ENCODE measurements at regions not wholly inside any gene's neighbourhood (a gene's known extent, or its start where the extent isn't known, plus 50 kb on each side); places are given as distances from the start of the nearest gene placed in this dataset.

DNA sequence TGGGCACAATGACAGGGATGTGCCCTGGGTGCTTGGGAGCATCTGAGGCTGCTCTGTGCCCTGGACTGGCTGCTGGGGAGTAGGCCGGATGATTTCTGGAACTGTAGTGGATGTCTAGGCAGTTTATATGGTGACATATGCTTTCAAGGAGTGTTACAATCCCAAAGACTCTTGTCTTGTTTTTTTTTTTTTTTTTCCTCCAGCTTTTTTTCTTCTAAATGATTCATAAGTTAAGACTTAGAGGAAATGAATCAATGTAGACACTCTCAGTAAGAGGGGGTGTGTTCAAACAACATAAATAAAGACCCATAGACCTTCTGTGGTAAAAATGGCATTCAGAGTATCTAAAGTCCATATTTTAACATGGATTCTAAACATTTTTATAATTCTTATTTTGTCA lies 706.1 kb upstream of the GOLIM4 start:
- H3K79me2 ChIP-seq (replicated peaks; ENCODE audit: insufficient read depth, low read length): no peaks in the 10 kb centered on the region
- H4K20me1 ChIP-seq (ENCODE audit: insufficient read depth): no peaks in the 10 kb centered on the region
- H3K4me2 ChIP-seq (ENCODE audit: low read length): no peak overlapping the region
- no peaks in the 10 kb centered on the region for H3K9me3 ChIP-seq (ENCODE audit: low read length)
- H3K4me3 ChIP-seq (ENCODE audit: low read length): no peak overlapping the region
- no peaks in the 10 kb centered on the region for H3K36me3 ChIP-seq (ENCODE audit: insufficient read depth, low read length)
- no peaks in the 10 kb centered on the region for H3K9me2 ChIP-seq (ENCODE audit: insufficient read depth, low read length)
- H3K9ac ChIP-seq (ENCODE audit: low read length): no peak overlapping the region
- no peaks in the 10 kb centered on the region for H3K27me3 ChIP-seq (ENCODE audit: insufficient read depth, low read depth, low read length)
- TF ChIP-seq CTCF (IDR thresholded peaks at IDR 0.05; ENCODE audit: poor library complexity, severe bottlenecking): no peak
- TF ChIP-seq SMC3 (conservative IDR thresholded peaks at IDR 0.05; ENCODE audit: poor library complexity): no peak
- TF ChIP-seq EZH2 (IDR thresholded peaks at IDR 0.05; ENCODE audit: borderline replicate concordance, insufficient read depth, low read length, poor library complexity, severe bottlenecking): no peak
- no peak for TF ChIP-seq EP300 (conservative IDR thresholded peaks at IDR 0.05; ENCODE audit: poor library complexity, severe bottlenecking)
- no peak for TF ChIP-seq TAF1 (IDR thresholded peaks at IDR 0.05; ENCODE audit: low read depth)
- no peak for TF ChIP-seq POLR2AphosphoS5 (IDR thresholded peaks at IDR 0.05)
- no peak for TF ChIP-seq MXI1 (conservative IDR thresholded peaks at IDR 0.05; ENCODE audit: poor library complexity, severe bottlenecking)
- no peak overlapping the region for H2AFZ ChIP-seq (ENCODE audit: low read depth, low read length)
- no peak overlapping the region for H3K27ac ChIP-seq (ENCODE audit: low read length)
- H3F3A ChIP-seq (ENCODE audit: insufficient read depth, low read length, poor library complexity, severe bottlenecking): no peaks in the 10 kb centered on the region

DNA sequence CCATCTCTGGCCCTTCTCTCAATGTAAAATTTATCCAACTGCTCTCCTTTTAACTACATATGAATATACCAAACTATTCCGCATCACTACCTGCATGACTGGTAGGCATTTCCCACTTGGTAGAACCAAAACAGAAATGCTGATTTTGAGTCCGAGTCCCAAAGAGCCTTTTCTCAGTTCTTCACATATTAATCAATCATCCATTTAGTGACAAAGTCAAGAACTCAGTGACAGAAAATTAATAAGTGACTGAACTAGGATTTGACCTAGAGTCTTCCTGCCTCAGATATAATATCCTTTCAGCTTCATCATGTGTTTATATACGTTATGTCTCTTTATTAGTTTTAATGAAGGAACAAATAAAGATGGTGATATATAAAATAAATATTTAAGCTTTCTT lies 700.6 kb upstream of the GOLIM4 start:
- H3K27me3 ChIP-seq (ENCODE audit: insufficient read depth, low read depth, low read length): no peaks in the 10 kb centered on the region
- no peak overlapping the region for H3K27ac ChIP-seq (ENCODE audit: low read length)
- H3F3A ChIP-seq (ENCODE audit: insufficient read depth, low read length, poor library complexity, severe bottlenecking): no peaks in the 10 kb centered on the region
- no peaks in the 10 kb centered on the region for H3K9me2 ChIP-seq (ENCODE audit: insufficient read depth, low read length)
- H2AFZ ChIP-seq (ENCODE audit: low read depth, low read length): no peak overlapping the region
- no peaks in the 10 kb centered on the region for H3K79me2 ChIP-seq (replicated peaks; ENCODE audit: insufficient read depth, low read length)
- no peaks in the 10 kb centered on the region for H3K9me3 ChIP-seq (ENCODE audit: low read length)
- H3K36me3 ChIP-seq (ENCODE audit: insufficient read depth, low read length): no peaks in the 10 kb centered on the region
- H3K4me3 ChIP-seq (ENCODE audit: low read length): no peak overlapping the region
- H3K9ac ChIP-seq (ENCODE audit: low read length): no peak overlapping the region
- TF ChIP-seq EZH2 (IDR thresholded peaks at IDR 0.05; ENCODE audit: borderline replicate concordance, insufficient read depth, low read length, poor library complexity, severe bottlenecking) (no peak), REST (IDR thresholded peaks at IDR 0.05; ENCODE audit: borderline replicate concordance) (no peak), POLR2AphosphoS5 (IDR thresholded peaks at IDR 0.05) (no peak), MXI1 (conservative IDR thresholded peaks at IDR 0.05; ENCODE audit: poor library complexity, severe bottlenecking) (no peak), RAD21 (conservative IDR thresholded peaks at IDR 0.05) (no peak), TAF1 (IDR thresholded peaks at IDR 0.05; ENCODE audit: low read depth) (no peak), CTCF (IDR thresholded peaks at IDR 0.05; ENCODE audit: poor library complexity, severe bottlenecking) (no peak), EP300 (conservative IDR thresholded peaks at IDR 0.05; ENCODE audit: poor library complexity, severe bottlenecking) (no peak)
- H3K4me2 ChIP-seq (ENCODE audit: low read length): no peak overlapping the region
- H4K20me1 ChIP-seq (ENCODE audit: insufficient read depth): no peaks in the 10 kb centered on the region
